Ishikawa (cell line): ENCODE measurements at regions not wholly inside any gene's neighbourhood (a gene's known extent, or its start where the extent isn't known, plus 50 kb on each side); places are given as distances from the start of the nearest gene placed in this dataset.

Experiments
- EGR1 ChIP-seq: IDR thresholded peaks from 2 replicates; pipeline ENCODE4 v1.6.1; 2012
- TEAD4 ChIP-seq: IDR thresholded peaks from 2 replicates; pipeline ENCODE4 v1.6.1; 2012
- YY1 ChIP-seq: IDR thresholded peaks from 2 replicates; pipeline ENCODE4 v1.6.1; 2012; ENCODE audit warnings: low read depth

DNA sequence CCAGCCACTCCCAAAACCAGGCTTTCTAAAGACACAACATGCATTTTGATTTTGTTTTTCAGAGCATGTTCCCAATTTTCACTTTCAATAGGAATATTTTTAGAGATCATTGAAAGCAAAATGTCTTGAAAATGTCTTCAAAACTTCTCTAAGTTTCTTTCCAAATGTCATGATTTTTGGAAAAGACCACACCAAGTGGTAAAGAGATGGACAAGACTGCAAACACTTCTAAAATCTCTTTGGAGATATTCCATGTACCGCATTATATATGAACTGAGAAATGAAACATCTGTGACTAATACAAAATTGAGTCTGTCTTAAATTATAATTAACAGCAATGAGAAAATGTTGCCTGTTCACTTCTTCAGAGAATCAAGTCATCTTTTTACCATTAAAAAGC, 418.0 kb upstream of the PKN2 start:
- no peak for TF ChIP-seq TEAD4
- no peak for TF ChIP-seq YY1
- TF ChIP-seq EGR1, result no peak
